ENCODE measurements at regions not wholly inside any gene's neighbourhood (a gene's known extent, or its start where the extent isn't known, plus 50 kb on each side); places are given as distances from the start of the nearest gene placed in this dataset.
"Not testable (repeated sequence)": the region's sequence is repeated elsewhere in the genome, so short reads cannot be mapped to it uniquely, and the experiment has no call there.

- Histone ChIP-seq H3K27me3 (no peaks in the 10 kb centered on the region), H3K36me3 (replicated peaks in 1 of 2) (no peaks in the 10 kb centered on the region), H3K9me3 (replicated peaks in 1 of 3) (peaks cover 0 to 9% (median 0%) of the 10 kb centered on the region in 3 donors), H3K27ac (no peak overlapping the region), H3K4me1 (replicated peaks in 1 of 2) (peaks cover 0 to 16% of the 10 kb centered on the region in 2 donors), H3K4me3 (no peak overlapping the region)
- 55 to 59% (median 57%) methylated on average over 8 of the region's 8 CpGs for WGBS, 4 donors
- DNase-seq: no peak
- intact Hi-C loops (cut with DNase I): loop anchor here in 1 of 2 donors (5.0 kb wide), 1 partner anchor 384 kb away; no protein-coding TSS in a partner anchor
- no peak for TF ChIP-seq POLR2A (IDR thresholded peaks at IDR 0.05)
- peak; percentile 39 to 84 (median 74) for TF ChIP-seq CTCF (IDR thresholded peaks at IDR 0.05)
Observed at GRCh38 chr12:14238221-14238792, 127.2 kb upstream of the ATF7IP start.

GRCh38 chr12:14239350-14239934 is 126.0 kb upstream of the ATF7IP start:
- WGBS, 4 donors: 21 to 29% (median 22%) methylated on average over 13 of the region's 13 CpGs
- intact Hi-C loops (cut with DNase I): loop anchor here in 1 of 2 donors (5.0 kb wide), 1 partner anchor 383 kb away; no protein-coding TSS in a partner anchor
- no peaks in the 10 kb centered on the region for H3K36me3 ChIP-seq (replicated peaks in 1 of 2)
- H3K4me3 ChIP-seq: peak overlapping the region in 1 of 4 donors; percentile 32
- peaks cover 0 to 16% of the 10 kb centered on the region in 2 donors for H3K4me1 ChIP-seq (replicated peaks in 1 of 2)
- peaks cover 0 to 9% (median 0%) of the 10 kb centered on the region in 3 donors for H3K9me3 ChIP-seq (replicated peaks in 1 of 3)
- peak overlapping the region in 3 of 5 donors; percentile 24 to 53 (median 49) for H3K27ac ChIP-seq
- DNase-seq: peak; percentile 44 to 83 (median 72)
- TF ChIP-seq CTCF (IDR thresholded peaks at IDR 0.05): peak in 3 of 6 experiments; percentile 26 to 46 (median 44)
- no peak for TF ChIP-seq POLR2A (IDR thresholded peaks at IDR 0.05)
- no peaks in the 10 kb centered on the region for H3K27me3 ChIP-seq

- DNase-seq: peak in 1 of 7 donors; percentile 45
- Histone ChIP-seq H3K27me3 (no peaks in the 10 kb centered on the region), H3K9me3 (replicated peaks in 1 of 3) (peaks cover 0 to 9% (median 0%) of the 10 kb centered on the region in 3 donors), H3K4me1 (replicated peaks in 1 of 2) (peaks cover 0 to 16% of the 10 kb centered on the region in 2 donors), H3K36me3 (replicated peaks in 1 of 2) (no peaks in the 10 kb centered on the region), H3K27ac (peak overlapping the region in 3 of 5 donors; percentile 24 to 53 (median 42)), H3K4me3 (peak overlapping the region in 1 of 4 donors; percentile 32)
- intact Hi-C loops (cut with DNase I): loop anchor here in 1 of 2 donors (5.0 kb wide), 1 partner anchor 382 kb away; no protein-coding TSS in a partner anchor
- TF ChIP-seq POLR2A (IDR thresholded peaks at IDR 0.05) (no peak), CTCF (IDR thresholded peaks at IDR 0.05) (no peak)
- WGBS, 4 donors: 40 to 56% (median 44%) methylated on average over 11 of the region's 11 CpGs
Observed at GRCh38 chr12:14239935-14240872, 125.3 kb upstream of the ATF7IP start.

GRCh38 chr12:14240873-14241220 is 124.6 kb upstream of the ATF7IP start:
- TF ChIP-seq CTCF (IDR thresholded peaks at IDR 0.05): no peak
- no peak for TF ChIP-seq POLR2A (IDR thresholded peaks at IDR 0.05)
- intact Hi-C loops (cut with DNase I): no loop called here
- DNase-seq: no peak
- no peak overlapping the region for H3K27ac ChIP-seq
- H3K9me3 ChIP-seq (replicated peaks in 1 of 3): peaks cover 0 to 9% (median 0%) of the 10 kb centered on the region in 3 donors
- no peaks in the 10 kb centered on the region for H3K36me3 ChIP-seq (replicated peaks in 1 of 2)
- H3K4me1 ChIP-seq (replicated peaks in 1 of 2): peaks cover 0 to 16% of the 10 kb centered on the region in 2 donors
- 50 to 56% (median 52%) methylated on average over 4 of the region's 4 CpGs for WGBS, 4 donors
- H3K4me3 ChIP-seq: no peak overlapping the region
- no peaks in the 10 kb centered on the region for H3K27me3 ChIP-seq

GRCh38 chr12:14242825-14243224 is 122.7 kb upstream of the ATF7IP start:
- H3K4me3 ChIP-seq; H3K27ac ChIP-seq; intact Hi-C loops (cut with DNase I); H3K36me3 ChIP-seq (replicated peaks in 1 of 2); H3K9me3 ChIP-seq (replicated peaks in 1 of 3); DNase-seq; H3K27me3 ChIP-seq: not testable (repeated sequence)
- WGBS, 4 donors: 91 to 98% (median 96%) methylated on average over 6 of the region's 6 CpGs
- H3K4me1 ChIP-seq (replicated peaks in 1 of 2): peaks cover 0 to 16% of the 10 kb centered on the region in 2 donors

All from adrenal gland (tissue), 9 donors.